ENCODE measurements at regions not wholly inside any gene's neighbourhood (a gene's known extent, or its start where the extent isn't known, plus 50 kb on each side); places are given as distances from the start of the nearest gene placed in this dataset.

DNA sequence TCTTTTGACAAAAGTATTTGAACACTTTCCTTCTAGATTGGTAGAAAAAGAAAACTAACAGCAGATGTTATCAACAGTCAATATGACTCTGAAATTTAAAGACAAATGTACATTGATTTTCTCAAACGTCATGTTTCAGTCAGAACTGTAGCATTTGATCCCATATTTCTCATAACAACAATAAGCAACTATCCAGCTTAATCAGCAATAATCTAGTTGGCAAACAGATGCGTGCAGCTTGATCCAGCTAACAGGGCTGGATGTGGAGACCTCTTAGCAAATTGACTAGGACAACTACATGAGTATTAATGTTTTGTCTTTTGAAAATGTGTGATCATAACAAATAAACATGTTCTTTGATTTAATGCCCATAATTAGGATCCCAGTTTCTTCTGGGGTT is 94.0 kb upstream of the STT3B start:
- TF ChIP-seq, protein P1, sequence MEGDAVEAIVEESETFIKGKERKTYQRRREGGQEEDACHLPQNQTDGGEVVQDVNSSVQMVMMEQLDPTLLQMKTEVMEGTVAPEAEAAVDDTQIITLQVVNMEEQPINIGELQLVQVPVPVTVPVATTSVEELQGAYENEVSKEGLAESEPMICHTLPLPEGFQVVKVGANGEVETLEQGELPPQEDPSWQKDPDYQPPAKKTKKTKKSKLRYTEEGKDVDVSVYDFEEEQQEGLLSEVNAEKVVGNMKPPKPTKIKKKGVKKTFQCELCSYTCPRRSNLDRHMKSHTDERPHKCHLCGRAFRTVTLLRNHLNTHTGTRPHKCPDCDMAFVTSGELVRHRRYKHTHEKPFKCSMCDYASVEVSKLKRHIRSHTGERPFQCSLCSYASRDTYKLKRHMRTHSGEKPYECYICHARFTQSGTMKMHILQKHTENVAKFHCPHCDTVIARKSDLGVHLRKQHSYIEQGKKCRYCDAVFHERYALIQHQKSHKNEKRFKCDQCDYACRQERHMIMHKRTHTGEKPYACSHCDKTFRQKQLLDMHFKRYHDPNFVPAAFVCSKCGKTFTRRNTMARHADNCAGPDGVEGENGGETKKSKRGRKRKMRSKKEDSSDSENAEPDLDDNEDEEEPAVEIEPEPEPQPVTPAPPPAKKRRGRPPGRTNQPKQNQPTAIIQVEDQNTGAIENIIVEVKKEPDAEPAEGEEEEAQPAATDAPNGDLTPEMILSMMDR (IDR thresholded peaks at IDR 0.05), result no peak
- no peak for TF ChIP-seq ZFX (IDR thresholded peaks at IDR 0.05; ENCODE audit: borderline replicate concordance)
